HepG2 (cell line): ENCODE measurements at regions not wholly inside any gene's neighbourhood (a gene's known extent, or its start where the extent isn't known, plus 50 kb on each side); places are given as distances from the start of the nearest gene placed in this dataset.

Experiments
- ATAC-seq: fragments of 200-7000 bp; cut with Tn5 transposase; 3 replicates; pipeline ENCODE4 v1.9.1; 2020; ENCODE audit warnings: mild to moderate bottlenecking, moderate library complexity
- BruUV-seq: library from RNA; stranded (reverse); fragments of 400-500 nt; replicated peaks from 2 replicates; lab custom pipeline; 2021; lab: Mats Ljungman, UMichigan
- CTCF ChIA-PET: fragments of 300-600 bp; formaldehyde crosslinking; extraction: SDS; loops from one replicate; lab custom pipeline; 2021; ENCODE audit warnings: low total read pairs, inconsistent platforms, low intra/inter-chr PET ratio; lab: Yijun Ruan, JAX
- POLR2A ChIA-PET: fragments of 350-600 bp; sonication (Branson Sonifier 250); formaldehyde crosslinking; loops from one replicate; lab custom pipeline; 2020; ENCODE audit warnings: antibody characterized with exemption, inconsistent platforms; lab: Yijun Ruan, JAX
- DNase-seq: peaks from one replicate; pipeline ENCODE4 v3.0.0-alpha.2; 2015; ENCODE audit warnings: low spot score
- FAIRE-seq: peaks from 3 replicates; lab custom pipeline; 2011; peaks lifted over from hg19 to GRCh38; lab: Jason Lieb, UNC
- H2AFZ ChIP-seq: one replicate; pipeline ENCODE4 v1.6.1; 2011; ENCODE audit warnings: low read length, inconsistent platforms
- H3K27ac ChIP-seq: fragments of 300-600 bp; 3 replicates; pipeline ENCODE4 v1.8.0; 2011; ENCODE audit warnings: mixed run types, mild to moderate bottlenecking, mixed read lengths, low read length, inconsistent platforms; ENCODE audit not compliant: insufficient read depth; ENCODE audit errors: extremely low read length
- H3K27me3 ChIP-seq, 2 experiments: fragments of 200-600 bp in 1 of 2; 2 replicates in 1 of 2; 3 replicates in 1 of 2; pipeline versions ENCODE4 v1.6.0 to v1.8.0; 2011; ENCODE audit warnings: low read length in 2 of 2, mild to moderate bottlenecking in 2 of 2, moderate library complexity in 2 of 2, inconsistent platforms in 1 of 2; ENCODE audit not compliant: insufficient read depth in 2 of 2, control insufficient read depth in 1 of 2
- H3K36me3 ChIP-seq, 2 experiments: fragments of 200-600 bp in 1 of 2; replicated peaks in 1 of 2; 2 replicates in 1 of 2; 3 replicates in 1 of 2; pipeline versions ENCODE4 v1.5.1 to v1.8.0; 2011; ENCODE audit warnings: low read length in 2 of 2, inconsistent platforms in 1 of 2; ENCODE audit not compliant: insufficient read depth in 2 of 2, control insufficient read depth in 1 of 2
- H3K4me1 ChIP-seq: 2 replicates; pipeline ENCODE4 v1.5.1; 2012; ENCODE audit warnings: low read length, inconsistent platforms; ENCODE audit not compliant: insufficient read depth
- H3K4me2 ChIP-seq: 2 replicates; pipeline ENCODE4 v1.6.0; 2011; ENCODE audit warnings: low read depth, low read length, inconsistent platforms
- H3K4me3 ChIP-seq, 3 experiments: fragments of 200-600 bp in 1 of 3; sonication (generic), shearing (Covaris generic) in 1 of 3; replicated peaks in 1 of 3; 2 replicates each; pipeline ENCODE4 v1.5.1; 2011 to 2016; ENCODE audit warnings: low read length in 3 of 3, inconsistent platforms in 2 of 3, low read depth in 2 of 3, mild to moderate bottlenecking in 2 of 3, control low read depth in 1 of 3, mixed read lengths in 1 of 3; ENCODE audit not compliant: insufficient read depth in 1 of 3
- H3K79me2 ChIP-seq: one replicate; pipeline ENCODE4 v1.6.1; 2011; ENCODE audit warnings: low read length, inconsistent platforms; ENCODE audit not compliant: insufficient read depth
- H3K9ac ChIP-seq: 2 replicates; pipeline ENCODE4 v1.6.0; 2011; ENCODE audit warnings: mild to moderate bottlenecking, low read depth, low read length, inconsistent platforms; ENCODE audit not compliant: insufficient read depth
- H3K9me3 ChIP-seq: 2 replicates; pipeline ENCODE4 v1.5.1; 2012; ENCODE audit warnings: mild to moderate bottlenecking, low read length
- H4K20me1 ChIP-seq: 2 replicates; pipeline ENCODE4 v1.6.0; 2011; ENCODE audit warnings: inconsistent platforms, mild to moderate bottlenecking, low read length, moderate library complexity; ENCODE audit not compliant: insufficient read depth
- HOXA9 ChIP-seq: sonication (generic); formaldehyde crosslinking; IDR thresholded peaks from 2 replicates; pipeline ENCODE4 v1.8.1; 2022; ENCODE audit warnings: missing genetic modification reagents, mild to moderate bottlenecking, moderate library complexity, borderline replicate concordance
- KDM4B ChIP-seq: sonication (generic); formaldehyde crosslinking; IDR thresholded peaks from 2 replicates; pipeline ENCODE4 v1.4.0; 2020; ENCODE audit warnings: missing genetic modification reagents
- MYPOP ChIP-seq: sonication (generic); formaldehyde crosslinking; IDR thresholded peaks from 2 replicates; pipeline ENCODE4 v1.8.1; 2023; ENCODE audit warnings: mild to moderate bottlenecking, moderate library complexity, missing genetic modification reagents
- NFE2L1 ChIP-seq: sonication (generic); formaldehyde crosslinking; IDR thresholded peaks from 2 replicates; pipeline ENCODE4 v1.4.0; 2020; ENCODE audit warnings: missing genetic modification reagents, mild to moderate bottlenecking, borderline replicate concordance
- RARA ChIP-seq: IDR thresholded peaks from 2 replicates; pipeline ENCODE4 v1.6.1; 2016; ENCODE audit warnings: missing genetic modification reagents, missing compliant biosample characterization
- SIX4 ChIP-seq: sonication (generic); formaldehyde crosslinking; IDR thresholded peaks from 2 replicates; pipeline ENCODE4 v1.4.0; 2020; ENCODE audit warnings: missing genetic modification reagents
- SMAD3 ChIP-seq: sonication (generic); formaldehyde crosslinking; IDR thresholded peaks from 2 replicates; pipeline ENCODE4 v1.4.0; 2020; ENCODE audit warnings: missing genetic modification reagents
- ZNF234 ChIP-seq: sonication (generic); formaldehyde crosslinking; conservative IDR thresholded peaks from 2 replicates; pipeline ENCODE4 v1.5.1; 2020; ENCODE audit warnings: mild to moderate bottlenecking, missing genetic modification reagents
- ZNF383 ChIP-seq: sonication (generic); formaldehyde crosslinking; IDR thresholded peaks from 2 replicates; pipeline ENCODE4 v1.4.0; 2020; ENCODE audit warnings: missing genetic modification reagents, mild to moderate bottlenecking, borderline replicate concordance
- ZNF557 ChIP-seq: sonication (generic); formaldehyde crosslinking; IDR thresholded peaks from 2 replicates; pipeline ENCODE4 v1.4.0; 2020; ENCODE audit warnings: missing genetic modification reagents
- ZNF580 ChIP-seq: IDR thresholded peaks from 2 replicates; pipeline ENCODE4 v1.6.1; 2016; ENCODE audit warnings: low read depth, borderline replicate concordance
- ZNF619 ChIP-seq: sonication (generic); formaldehyde crosslinking; IDR thresholded peaks from 2 replicates; pipeline ENCODE4 v1.4.0; 2020; ENCODE audit warnings: mild to moderate bottlenecking, missing genetic modification reagents
- WGBS: methylation state at CpG from one replicate; pipeline ENCODE4 v1.1.6; 2017; ENCODE audit warnings: low lambda C conversion rate; 5-methylcytosine and 5-hydroxymethylcytosine counted together
- in situ Hi-C: cut with HindIII; loops from 2 replicates; pipeline ENCODE4 v1.10.0; 2017; ENCODE audit warnings: low pct_unique_long_range_greater_than_20kb; ENCODE audit not compliant: extremely low pct_ligation_motif_present
- intact Hi-C: fragments of 100-400 bp; cut with micrococcal nuclease; formaldehyde crosslinking; loops from one replicate; pipeline ENCODE4 v1.10.0; 2022; ENCODE audit not compliant: unreplicated experiment
- TF ChIP-seq, protein P1 (sequence below): sonication (generic); formaldehyde crosslinking; IDR thresholded peaks from 2 replicates; pipeline ENCODE4 v1.5.0; 2020; ENCODE audit warnings: mild to moderate bottlenecking, low read depth, missing genetic modification reagents, borderline replicate concordance
- TF ChIP-seq, protein P2 (sequence below): sonication (generic); formaldehyde crosslinking; IDR thresholded peaks from 2 replicates; pipeline ENCODE4 v1.5.0; 2020; ENCODE audit warnings: mild to moderate bottlenecking, missing genetic modification reagents

DNA sequence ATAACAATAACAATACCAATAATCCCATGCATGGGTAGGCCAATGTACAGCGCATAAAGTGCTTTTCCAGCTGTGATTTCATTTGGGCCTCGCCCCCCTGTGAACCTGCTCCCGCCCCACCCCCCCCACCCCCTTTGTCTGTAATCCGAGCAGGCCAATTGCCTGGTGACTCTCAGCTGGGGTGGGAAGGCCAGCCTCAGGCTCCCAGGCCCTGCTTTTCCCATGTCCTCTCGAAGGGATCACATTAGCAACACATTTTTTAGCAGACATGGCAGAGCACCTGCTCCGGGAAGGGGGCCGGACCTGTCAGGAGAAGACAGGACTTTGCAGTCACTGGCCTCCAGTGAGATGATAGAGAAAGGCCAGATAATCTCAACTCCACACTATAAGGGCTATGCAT is 439.3 kb downstream of the RPS24 start:
- CTCF ChIA-PET, result no interaction called here
- no peak for FAIRE-seq

More for the DNA sequence above, 439.3 kb downstream of the RPS24 start:
- intact Hi-C loops, result no loop called here
- Histone ChIP-seq H3K36me3 (no peaks in the 10 kb centered on the region), H3K4me1 (peaks cover 67% of the 10 kb centered on the region), H4K20me1 (no peaks in the 10 kb centered on the region), H3K9ac (no peak overlapping the region), H2AFZ (no peak overlapping the region), H3K4me2 (peak overlapping the region; percentile 82; the same call in 1 of the 2 replicates), H3K79me2 (no peaks in the 10 kb centered on the region), H3K4me3 (no peak overlapping the region), H3K9me3 (no peaks in the 10 kb centered on the region), H3K27me3 (no peaks in the 10 kb centered on the region), H3K27ac (peak overlapping the region; percentile 30)
- in situ Hi-C loops, result no loop called here
- ATAC-seq (no peak), DNase-seq (no peak)
- POLR2A ChIA-PET, result interaction anchor here (1.2 to 3.4 kb wide), 5 partner anchors 13 to 78 kb away, joined by 3 to 25 read pairs (median 6); no protein-coding TSS in a partner anchor
- 79% methylated on average over 6 of the region's 7 CpGs for WGBS
- no peak for TF ChIP-seq MYPOP (CRISPR knock-in tag)
- no peak for TF ChIP-seq ZNF580 (CRISPR knock-in tag)
- TF ChIP-seq HOXA9, result no peak
- no peak for TF ChIP-seq SMAD3 (CRISPR knock-in tag)
- TF ChIP-seq ZNF234 (CRISPR knock-in tag), result no peak
- no peak for TF ChIP-seq NFE2L1 (CRISPR knock-in tag)
- TF ChIP-seq, protein P1, sequence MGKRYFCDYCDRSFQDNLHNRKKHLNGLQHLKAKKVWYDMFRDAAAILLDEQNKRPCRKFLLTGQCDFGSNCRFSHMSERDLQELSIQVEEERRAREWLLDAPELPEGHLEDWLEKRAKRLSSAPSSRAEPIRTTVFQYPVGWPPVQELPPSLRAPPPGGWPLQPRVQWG (CRISPR knock-in tag), result no peak
- no peak for TF ChIP-seq ZNF383
- TF ChIP-seq ZNF619 (CRISPR knock-in tag), result no peak
- TF ChIP-seq SIX4 (CRISPR knock-in tag), result no peak
- no peak for TF ChIP-seq ZNF557 (CRISPR knock-in tag)
- TF ChIP-seq RARA (CRISPR knock-in tag), result no peak
- no peak for TF ChIP-seq KDM4B (CRISPR knock-in tag)
- TF ChIP-seq, protein P2, sequence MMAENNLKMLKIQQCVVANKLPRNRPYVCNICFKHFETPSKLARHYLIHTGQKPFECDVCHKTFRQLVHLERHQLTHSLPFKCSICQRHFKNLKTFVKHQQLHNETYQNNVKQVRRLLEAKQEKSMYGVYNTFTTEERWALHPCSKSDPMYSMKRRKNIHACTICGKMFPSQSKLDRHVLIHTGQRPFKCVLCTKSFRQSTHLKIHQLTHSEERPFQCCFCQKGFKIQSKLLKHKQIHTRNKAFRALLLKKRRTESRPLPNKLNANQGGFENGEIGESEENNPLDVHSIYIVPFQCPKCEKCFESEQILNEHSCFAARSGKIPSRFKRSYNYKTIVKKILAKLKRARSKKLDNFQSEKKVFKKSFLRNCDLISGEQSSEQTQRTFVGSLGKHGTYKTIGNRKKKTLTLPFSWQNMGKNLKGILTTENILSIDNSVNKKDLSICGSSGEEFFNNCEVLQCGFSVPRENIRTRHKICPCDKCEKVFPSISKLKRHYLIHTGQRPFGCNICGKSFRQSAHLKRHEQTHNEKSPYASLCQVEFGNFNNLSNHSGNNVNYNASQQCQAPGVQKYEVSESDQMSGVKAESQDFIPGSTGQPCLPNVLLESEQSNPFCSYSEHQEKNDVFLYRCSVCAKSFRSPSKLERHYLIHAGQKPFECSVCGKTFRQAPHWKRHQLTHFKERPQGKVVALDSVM, result no peak
- no TSS peak for BruUV-seq
